Peyer's patch (tissue), 4 donors: ENCODE measurements at regions not wholly inside any gene's neighbourhood (a gene's known extent, or its start where the extent isn't known, plus 50 kb on each side); places are given as distances from the start of the nearest gene placed in this dataset.

ENCODE experiments used
- DNase-seq, 3 donors: peaks; one replicate each; pipeline ENCODE4 v3.0.0-alpha.2; 2017 to 2019
- H3K27ac ChIP-seq, 4 donors: fragments of 200-600 bp; sonication (generic); one replicate each; pipeline ENCODE4 v1.5.1; 2016 to 2019
- H3K27me3 ChIP-seq, 2 donors: fragments of 200-600 bp; sonication (generic); one replicate each; pipeline ENCODE4 v1.5.1; 2019
- H3K36me3 ChIP-seq, 3 donors: fragments of 200-600 bp; sonication (generic); one replicate each; pipeline ENCODE4 v1.5.1; 2016 to 2019
- H3K4me1 ChIP-seq, 4 donors: fragments of 200-600 bp; sonication (generic); one replicate each; pipeline ENCODE4 v1.5.1; 2016 to 2019
- H3K4me3 ChIP-seq, 4 donors: fragments of 200-600 bp; sonication (generic); 1 replicate in 3 of 4; 2 replicates in 1 of 4; pipeline ENCODE4 v1.5.1; 2016 to 2019; ENCODE audit warnings: mild to moderate bottlenecking in 1 of 4
- H3K9me3 ChIP-seq, 4 donors: fragments of 200-600 bp; sonication (generic); one replicate each; pipeline ENCODE4 v1.5.1; 2016 to 2019; ENCODE audit warnings: mild to moderate bottlenecking in 1 of 4
- POLR2A ChIP-seq, 2 donors: fragments of 450-650 bp; IDR thresholded peaks; one replicate each; pipeline ENCODE4 v1.5.1; 2017; ENCODE audit warnings: antibody characterized with exemption in 2 of 2, mild to moderate bottlenecking in 2 of 2, moderate library complexity in 2 of 2
- TF ChIP-seq, protein P1 (sequence below), 6 experiments: fragments of 450-650 bp in 4 of 6; fragments of 200-600 bp in 2 of 6; sonication (generic) in 1 of 6; IDR thresholded peaks; one replicate each; pipeline ENCODE4 v1.5.1; 2017 to 2019; ENCODE audit warnings: antibody characterized with exemption in 6 of 6, mild to moderate bottlenecking in 3 of 6, moderate library complexity in 1 of 6

DNA sequence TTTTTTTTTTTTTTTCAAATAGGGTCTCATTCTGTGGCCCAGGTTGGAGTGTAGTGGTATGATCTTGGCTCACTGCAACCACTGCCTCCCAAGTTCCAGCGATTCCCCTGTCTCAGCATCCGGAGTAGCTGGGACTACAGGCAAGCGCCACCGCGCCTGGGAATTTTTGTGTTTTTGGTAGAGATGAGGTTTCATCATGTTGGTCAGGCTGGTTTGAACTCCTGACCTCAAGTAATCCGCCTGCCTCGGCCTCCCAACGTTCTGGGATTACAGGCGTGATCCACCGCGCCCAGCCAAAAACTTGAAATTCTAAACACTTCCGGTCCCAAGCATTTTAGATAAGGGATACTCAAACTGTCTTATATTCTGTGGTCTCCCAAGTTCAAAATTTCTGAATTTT is 718.9 kb upstream of the MEF2C start:
- Histone ChIP-seq H3K4me3 (no peak overlapping the region), H3K27me3 (no peaks in the 10 kb centered on the region), H3K27ac (no peak overlapping the region), H3K36me3 (no peaks in the 10 kb centered on the region), H3K9me3 (no peaks in the 10 kb centered on the region), H3K4me1 (no peaks in the 10 kb centered on the region)
- no peak for TF ChIP-seq POLR2A (IDR thresholded peaks at IDR 0.05)
- TF ChIP-seq, protein P1, sequence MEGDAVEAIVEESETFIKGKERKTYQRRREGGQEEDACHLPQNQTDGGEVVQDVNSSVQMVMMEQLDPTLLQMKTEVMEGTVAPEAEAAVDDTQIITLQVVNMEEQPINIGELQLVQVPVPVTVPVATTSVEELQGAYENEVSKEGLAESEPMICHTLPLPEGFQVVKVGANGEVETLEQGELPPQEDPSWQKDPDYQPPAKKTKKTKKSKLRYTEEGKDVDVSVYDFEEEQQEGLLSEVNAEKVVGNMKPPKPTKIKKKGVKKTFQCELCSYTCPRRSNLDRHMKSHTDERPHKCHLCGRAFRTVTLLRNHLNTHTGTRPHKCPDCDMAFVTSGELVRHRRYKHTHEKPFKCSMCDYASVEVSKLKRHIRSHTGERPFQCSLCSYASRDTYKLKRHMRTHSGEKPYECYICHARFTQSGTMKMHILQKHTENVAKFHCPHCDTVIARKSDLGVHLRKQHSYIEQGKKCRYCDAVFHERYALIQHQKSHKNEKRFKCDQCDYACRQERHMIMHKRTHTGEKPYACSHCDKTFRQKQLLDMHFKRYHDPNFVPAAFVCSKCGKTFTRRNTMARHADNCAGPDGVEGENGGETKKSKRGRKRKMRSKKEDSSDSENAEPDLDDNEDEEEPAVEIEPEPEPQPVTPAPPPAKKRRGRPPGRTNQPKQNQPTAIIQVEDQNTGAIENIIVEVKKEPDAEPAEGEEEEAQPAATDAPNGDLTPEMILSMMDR (IDR thresholded peaks at IDR 0.05), result no peak
- DNase-seq, result no peak

DNA sequence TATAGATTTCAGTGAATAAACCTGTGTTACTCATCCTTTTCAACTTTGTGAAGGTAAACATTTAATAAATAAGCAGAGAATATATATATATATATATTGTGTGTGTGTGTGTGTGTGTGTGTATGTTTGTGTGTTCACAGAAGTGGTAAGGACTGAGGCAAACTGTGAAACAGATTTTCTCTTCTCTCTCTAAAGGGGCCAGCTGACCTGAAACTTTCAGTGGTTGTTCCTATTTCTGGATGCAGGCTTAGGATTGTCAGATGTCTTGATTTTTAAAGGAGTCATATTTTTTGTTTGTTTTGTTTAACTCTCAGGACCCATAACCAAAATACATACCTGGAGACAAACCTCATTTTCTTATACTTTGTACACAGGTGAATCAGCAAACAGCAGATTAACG is 714.9 kb upstream of the MEF2C start:
- H3K27ac ChIP-seq, result no peak overlapping the region
- no peaks in the 10 kb centered on the region for H3K27me3 ChIP-seq
- TF ChIP-seq, protein P1 (IDR thresholded peaks at IDR 0.05), result no peak
- no peak for TF ChIP-seq POLR2A (IDR thresholded peaks at IDR 0.05)

DNA sequence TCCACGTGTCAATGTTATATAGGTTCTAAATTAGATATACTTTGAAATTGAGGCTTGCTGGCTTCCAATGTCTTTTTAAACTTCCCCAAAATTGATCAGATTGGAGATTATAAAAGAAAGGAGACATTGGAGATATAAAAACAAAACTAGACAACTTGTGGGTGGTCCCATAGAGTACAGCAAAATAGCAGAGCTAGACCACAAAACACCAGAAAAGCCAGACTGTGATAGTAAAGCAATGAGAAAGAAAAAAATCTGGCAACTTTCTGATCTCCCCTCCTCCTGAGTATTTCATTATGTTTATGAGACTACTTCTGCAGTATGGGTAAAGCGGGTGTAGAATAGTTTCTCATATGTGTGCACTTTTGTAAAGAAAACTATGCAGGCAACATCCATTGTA is 713.8 kb upstream of the MEF2C start:
- Histone ChIP-seq H3K36me3 (no peaks in the 10 kb centered on the region), H3K9me3 (no peaks in the 10 kb centered on the region), H3K4me3 (no peak overlapping the region), H3K4me1 (no peaks in the 10 kb centered on the region), H3K27me3 (no peaks in the 10 kb centered on the region), H3K27ac (no peak overlapping the region)
- TF ChIP-seq, protein P1 (IDR thresholded peaks at IDR 0.05), result no peak
- no peak for TF ChIP-seq POLR2A (IDR thresholded peaks at IDR 0.05)
- no peak for DNase-seq

More for the DNA sequence above, 714.9 kb upstream of the MEF2C start:
- Histone ChIP-seq H3K9me3 (no peaks in the 10 kb centered on the region), H3K4me1 (no peaks in the 10 kb centered on the region), H3K4me3 (no peak overlapping the region), H3K36me3 (no peaks in the 10 kb centered on the region)
- no peak for DNase-seq

- Histone ChIP-seq H3K4me3 (no peak overlapping the region), H3K4me1 (no peaks in the 10 kb centered on the region), H3K9me3 (peaks cover 0 to 6% (median 0%) of the 10 kb centered on the region in 4 donors), H3K36me3 (no peaks in the 10 kb centered on the region), H3K27me3 (no peaks in the 10 kb centered on the region), H3K27ac (no peak overlapping the region)
- no peak for DNase-seq
- TF ChIP-seq, protein P1 (IDR thresholded peaks at IDR 0.05), result no peak
- no peak for TF ChIP-seq POLR2A (IDR thresholded peaks at IDR 0.05)
Measured at GRCh38 chr5:89595056-89595455, 712.1 kb upstream of the MEF2C start.

GRCh38 chr5:89584339-89584956 is 701.5 kb upstream of the MEF2C start:
- Histone ChIP-seq H3K4me3 (no peak overlapping the region), H3K27ac (no peak overlapping the region), H3K27me3 (no peaks in the 10 kb centered on the region), H3K4me1 (no peaks in the 10 kb centered on the region), H3K36me3 (no peaks in the 10 kb centered on the region), H3K9me3 (no peaks in the 10 kb centered on the region)
- TF ChIP-seq, protein P1 (IDR thresholded peaks at IDR 0.05), result no peak
- no peak for TF ChIP-seq POLR2A (IDR thresholded peaks at IDR 0.05)
- DNase-seq, result no peak

- Histone ChIP-seq H3K27ac (no peak overlapping the region), H3K27me3 (no peaks in the 10 kb centered on the region), H3K36me3 (no peaks in the 10 kb centered on the region), H3K4me1 (no peaks in the 10 kb centered on the region), H3K4me3 (no peak overlapping the region), H3K9me3 (no peaks in the 10 kb centered on the region)
- no peak for TF ChIP-seq POLR2A (IDR thresholded peaks at IDR 0.05)
- TF ChIP-seq, protein P1 (IDR thresholded peaks at IDR 0.05), result no peak
- no peak for DNase-seq
Measured at GRCh38 chr5:89583534-89583933, 700.5 kb upstream of the MEF2C start.
